ENCODE measurements at regions not wholly inside any gene's neighbourhood (a gene's known extent, or its start where the extent isn't known, plus 50 kb on each side); places are given as distances from the start of the nearest gene placed in this dataset.

DNA sequence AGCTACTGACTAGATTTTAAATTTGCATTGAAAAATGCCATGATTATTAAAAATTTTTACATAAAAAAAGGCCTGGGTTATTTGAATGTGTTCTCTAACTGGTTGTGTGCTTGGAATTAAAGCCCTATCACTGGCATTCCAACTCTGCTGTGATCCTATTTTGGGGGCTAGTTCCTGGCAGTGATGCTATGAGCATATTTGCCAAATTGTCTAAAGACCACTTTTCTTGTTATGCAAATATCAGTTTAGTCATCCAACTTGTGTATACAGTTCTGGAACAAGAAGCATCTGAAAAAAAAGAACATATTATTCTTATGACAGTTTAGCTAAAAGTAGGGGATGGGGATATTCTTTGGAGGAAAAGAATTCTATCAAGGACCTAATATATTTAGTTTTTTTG is 243.4 kb upstream of the ZNF717 start:
- H3K27ac ChIP-seq: no peak overlapping the region
- no peaks in the 10 kb centered on the region for H3K4me1 ChIP-seq (replicated peaks in 1 of 2)
- no peak for DNase-seq
- no peaks in the 10 kb centered on the region for H3K27me3 ChIP-seq
- H3K36me3 ChIP-seq (replicated peaks in 1 of 2): no peaks in the 10 kb centered on the region
- TF ChIP-seq POLR2A (IDR thresholded peaks at IDR 0.05): no peak
- TF ChIP-seq, protein P1, sequence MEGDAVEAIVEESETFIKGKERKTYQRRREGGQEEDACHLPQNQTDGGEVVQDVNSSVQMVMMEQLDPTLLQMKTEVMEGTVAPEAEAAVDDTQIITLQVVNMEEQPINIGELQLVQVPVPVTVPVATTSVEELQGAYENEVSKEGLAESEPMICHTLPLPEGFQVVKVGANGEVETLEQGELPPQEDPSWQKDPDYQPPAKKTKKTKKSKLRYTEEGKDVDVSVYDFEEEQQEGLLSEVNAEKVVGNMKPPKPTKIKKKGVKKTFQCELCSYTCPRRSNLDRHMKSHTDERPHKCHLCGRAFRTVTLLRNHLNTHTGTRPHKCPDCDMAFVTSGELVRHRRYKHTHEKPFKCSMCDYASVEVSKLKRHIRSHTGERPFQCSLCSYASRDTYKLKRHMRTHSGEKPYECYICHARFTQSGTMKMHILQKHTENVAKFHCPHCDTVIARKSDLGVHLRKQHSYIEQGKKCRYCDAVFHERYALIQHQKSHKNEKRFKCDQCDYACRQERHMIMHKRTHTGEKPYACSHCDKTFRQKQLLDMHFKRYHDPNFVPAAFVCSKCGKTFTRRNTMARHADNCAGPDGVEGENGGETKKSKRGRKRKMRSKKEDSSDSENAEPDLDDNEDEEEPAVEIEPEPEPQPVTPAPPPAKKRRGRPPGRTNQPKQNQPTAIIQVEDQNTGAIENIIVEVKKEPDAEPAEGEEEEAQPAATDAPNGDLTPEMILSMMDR (IDR thresholded peaks at IDR 0.05): no peak
- H3K9me3 ChIP-seq (replicated peaks in 1 of 3): no peaks in the 10 kb centered on the region
- intact Hi-C loops (cut with DNase I): no loop called here
- H3K4me3 ChIP-seq: no peak overlapping the region

DNA sequence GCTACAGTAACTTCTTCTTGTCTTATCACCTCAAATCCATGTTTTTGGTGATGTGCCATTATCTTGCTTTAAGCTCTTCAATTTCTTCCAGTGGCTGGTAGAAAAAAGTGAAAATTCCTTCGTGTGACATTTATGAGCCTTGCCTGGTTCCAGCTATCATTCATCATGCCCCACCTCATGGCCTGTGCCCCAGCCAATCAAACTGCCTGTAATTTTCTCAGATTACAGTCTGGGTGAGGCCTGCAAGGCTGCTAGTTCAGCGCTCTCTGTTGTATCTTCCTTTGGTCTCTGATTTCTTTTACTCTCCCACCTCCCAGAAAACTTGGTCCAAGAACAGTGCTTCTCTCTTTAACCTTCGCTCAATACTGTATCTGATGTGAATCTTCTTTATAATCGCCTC is 249.3 kb upstream of the ZNF717 start:
- Histone ChIP-seq H3K4me3 (no peak overlapping the region), H3K4me1 (replicated peaks in 1 of 2) (no peaks in the 10 kb centered on the region), H3K36me3 (replicated peaks in 1 of 2) (no peaks in the 10 kb centered on the region), H3K27me3 (no peaks in the 10 kb centered on the region), H3K27ac (no peak overlapping the region), H3K9me3 (replicated peaks in 1 of 3) (no peaks in the 10 kb centered on the region)
- DNase-seq: no peak
- WGBS, 4 donors: 68 to 75% (median 69%) methylated on average over 4 of the region's 4 CpGs
- TF ChIP-seq POLR2A (IDR thresholded peaks at IDR 0.05): no peak
- TF ChIP-seq, protein P1 (IDR thresholded peaks at IDR 0.05): no peak
- intact Hi-C loops (cut with DNase I): no loop called here

DNA sequence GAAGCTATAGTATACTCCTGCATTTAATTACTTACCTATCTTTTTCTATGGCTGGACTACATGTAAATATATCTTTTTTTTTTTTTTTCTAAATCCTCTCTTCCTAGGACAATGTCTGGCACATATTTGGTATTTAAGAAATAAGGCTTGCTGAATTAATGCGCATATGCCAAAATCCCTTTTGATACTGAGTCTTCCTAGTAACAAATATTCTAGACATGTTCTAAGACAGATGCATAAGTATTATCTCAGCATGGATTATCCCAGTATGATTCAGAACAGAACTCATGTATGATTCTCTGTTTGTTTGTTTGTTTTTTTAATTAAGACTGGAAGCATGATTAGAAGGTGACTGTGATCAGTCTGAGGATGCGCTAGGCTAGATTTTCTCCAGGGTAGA is 249.8 kb upstream of the ZNF717 start:
- Histone ChIP-seq H3K4me1 (replicated peaks in 1 of 2) (no peaks in the 10 kb centered on the region), H3K27ac (no peak overlapping the region), H3K9me3 (replicated peaks in 1 of 3) (no peaks in the 10 kb centered on the region), H3K4me3 (no peak overlapping the region), H3K27me3 (no peaks in the 10 kb centered on the region), H3K36me3 (replicated peaks in 1 of 2) (no peaks in the 10 kb centered on the region)
- DNase-seq: no peak
- TF ChIP-seq, protein P1 (IDR thresholded peaks at IDR 0.05): no peak
- no peak for TF ChIP-seq POLR2A (IDR thresholded peaks at IDR 0.05)
- 73 to 92% (median 89%) methylated on average over 2 of the region's 2 CpGs for WGBS, 4 donors
- intact Hi-C loops (cut with DNase I): no loop called here

DNA sequence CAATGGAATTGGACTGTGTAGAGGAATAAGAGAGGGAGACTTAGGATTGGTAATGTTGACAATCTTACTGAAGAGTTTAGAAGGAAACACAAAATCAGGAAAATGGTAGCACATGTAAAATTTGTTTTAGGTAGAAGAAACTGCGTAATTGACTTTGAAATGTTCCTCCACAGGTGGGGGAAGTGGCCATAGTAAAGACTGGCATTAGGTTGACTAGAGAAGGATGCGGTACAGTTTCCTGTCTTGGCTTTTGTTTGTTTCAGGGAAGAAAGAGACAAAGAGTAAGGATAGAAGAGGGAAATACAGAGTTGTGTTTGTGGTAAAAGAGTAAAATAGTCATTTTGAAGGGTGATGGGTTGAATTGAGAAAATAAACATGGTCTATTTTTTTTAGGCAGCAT is 253.6 kb upstream of the ZNF717 start:
- no peak for DNase-seq
- intact Hi-C loops (cut with DNase I): no loop called here
- H3K36me3 ChIP-seq (replicated peaks in 1 of 2): no peaks in the 10 kb centered on the region

More for the DNA sequence above, 253.6 kb upstream of the ZNF717 start:
- TF ChIP-seq, protein P1 (IDR thresholded peaks at IDR 0.05): no peak
- TF ChIP-seq POLR2A (IDR thresholded peaks at IDR 0.05): no peak
- no peak overlapping the region for H3K27ac ChIP-seq
- H3K4me1 ChIP-seq (replicated peaks in 1 of 2): no peaks in the 10 kb centered on the region
- WGBS, 4 donors: 56 to 72% (median 71%) methylated on average over 2 of the region's 2 CpGs
- no peaks in the 10 kb centered on the region for H3K9me3 ChIP-seq (replicated peaks in 1 of 3)
- H3K27me3 ChIP-seq: no peaks in the 10 kb centered on the region
- no peak overlapping the region for H3K4me3 ChIP-seq
